ENCODE measurements at regions not wholly inside any gene's neighbourhood (a gene's known extent, or its start where the extent isn't known, plus 50 kb on each side); places are given as distances from the start of the nearest gene placed in this dataset.

GRCh38 chr11:80103142-80103859 is 662.5 kb upstream of the TENM4 start:
- ChIA-PET POLR2A (interaction anchor here (1.2 kb wide), 1 partner anchor 206 kb away, joined by 8 read pairs; no protein-coding TSS in a partner anchor), CTCF (interaction anchor here (0.6 kb wide), 1 partner anchor 52 kb away, joined by 6 read pairs; no protein-coding TSS in a partner anchor)
- peak; percentile 79 for DNase-seq (ENCODE audit: low read depth, low spot score)
- Histone ChIP-seq H3K27ac (ENCODE audit: low read depth, low read length) (peak overlapping the region; percentile 54), H3K9me3 (ENCODE audit: control insufficient read depth, insufficient read depth, low read length) (no peaks in the 10 kb centered on the region), H3K4me3 (ENCODE audit: low read depth, low read length) (no peak overlapping the region), H3K27me3 (ENCODE audit: control insufficient read depth, insufficient read depth, low read length) (no peaks in the 10 kb centered on the region)
- no peak for TF ChIP-seq CTCF (IDR thresholded peaks at IDR 0.05; ENCODE audit: low read depth, low read length)

- no peak for DNase-seq (ENCODE audit: low read depth, low spot score)
- CTCF ChIA-PET = no interaction called here
- no peak overlapping the region for H3K4me3 ChIP-seq (ENCODE audit: low read depth, low read length)
- no peak overlapping the region for H3K27ac ChIP-seq (ENCODE audit: low read depth, low read length)
- H3K27me3 ChIP-seq (ENCODE audit: control insufficient read depth, insufficient read depth, low read length) = no peaks in the 10 kb centered on the region
- TF ChIP-seq CTCF (IDR thresholded peaks at IDR 0.05; ENCODE audit: low read depth, low read length) = no peak
- no peaks in the 10 kb centered on the region for H3K9me3 ChIP-seq (ENCODE audit: control insufficient read depth, insufficient read depth, low read length)
- POLR2A ChIA-PET = no interaction called here
These were observed 656.3 kb upstream of the TENM4 start for GRCh38 chr11:80097146-80097545.

DNA sequence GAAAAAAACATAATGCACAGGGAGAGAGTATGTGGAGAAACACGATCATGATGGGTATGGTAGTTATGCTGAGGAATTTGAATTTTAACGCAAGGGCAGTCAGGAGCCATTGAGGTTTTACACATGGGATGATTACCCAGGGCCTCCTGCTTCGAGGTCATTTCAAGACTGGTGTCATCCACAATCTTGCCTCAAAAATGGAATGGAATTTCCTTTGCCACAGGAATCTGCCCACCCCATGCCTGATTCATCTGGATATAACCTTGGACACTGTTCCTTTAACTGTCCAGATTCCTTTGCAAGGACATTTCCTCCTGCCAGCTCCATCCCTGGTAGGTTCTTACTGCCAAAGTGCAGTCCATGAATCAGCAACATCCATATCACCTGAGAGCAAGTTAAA is 655.9 kb upstream of the TENM4 start:
- peak; percentile 26 for DNase-seq (ENCODE audit: low read depth, low spot score)
- TF ChIP-seq CTCF (IDR thresholded peaks at IDR 0.05; ENCODE audit: low read depth, low read length) = no peak
- Histone ChIP-seq H3K4me3 (ENCODE audit: low read depth, low read length) (no peak overlapping the region), H3K27ac (ENCODE audit: low read depth, low read length) (peak overlapping the region; percentile 42), H3K9me3 (ENCODE audit: control insufficient read depth, insufficient read depth, low read length) (no peaks in the 10 kb centered on the region), H3K27me3 (ENCODE audit: control insufficient read depth, insufficient read depth, low read length) (no peaks in the 10 kb centered on the region)
- CTCF ChIA-PET = no interaction called here
- POLR2A ChIA-PET = no interaction called here

DNA sequence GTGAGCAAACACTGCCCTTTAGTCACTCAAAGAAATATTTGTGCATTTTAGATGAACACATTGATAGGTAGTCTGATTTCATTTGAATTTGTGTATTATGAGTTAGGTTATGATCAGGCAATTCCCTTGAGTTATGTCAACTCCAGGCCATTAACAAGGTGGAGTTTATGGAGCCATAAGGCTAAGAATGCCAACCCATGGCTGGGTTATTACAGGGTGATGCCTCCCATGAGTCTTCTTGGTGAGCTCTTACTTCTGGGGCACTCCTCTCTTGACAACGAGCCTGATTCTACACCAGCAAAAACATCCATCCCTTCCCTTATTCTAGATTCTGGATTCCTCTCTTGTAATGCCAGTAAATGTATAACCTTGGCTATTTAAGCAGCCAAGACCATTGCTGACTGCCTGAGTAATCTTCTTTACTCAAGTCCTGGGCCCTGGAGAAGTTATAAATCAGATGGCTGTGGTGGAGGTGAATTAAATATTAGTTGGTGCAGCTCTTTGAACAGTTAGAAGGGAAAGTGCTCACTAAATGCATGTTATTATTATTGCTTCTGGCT is 645.7 kb upstream of the TENM4 start:
- ChIA-PET POLR2A (no interaction called here), CTCF (no interaction called here)
- no peak overlapping the region for H3K4me3 ChIP-seq (ENCODE audit: low read depth, low read length)
- TF ChIP-seq CTCF (IDR thresholded peaks at IDR 0.05; ENCODE audit: low read depth, low read length) = no peak
- no peak for DNase-seq (ENCODE audit: low read depth, low spot score)
- no peaks in the 10 kb centered on the region for H3K27me3 ChIP-seq (ENCODE audit: control insufficient read depth, insufficient read depth, low read length)
- H3K9me3 ChIP-seq (ENCODE audit: control insufficient read depth, insufficient read depth, low read length) = no peaks in the 10 kb centered on the region
- H3K27ac ChIP-seq (ENCODE audit: low read depth, low read length) = no peak overlapping the region

DNA sequence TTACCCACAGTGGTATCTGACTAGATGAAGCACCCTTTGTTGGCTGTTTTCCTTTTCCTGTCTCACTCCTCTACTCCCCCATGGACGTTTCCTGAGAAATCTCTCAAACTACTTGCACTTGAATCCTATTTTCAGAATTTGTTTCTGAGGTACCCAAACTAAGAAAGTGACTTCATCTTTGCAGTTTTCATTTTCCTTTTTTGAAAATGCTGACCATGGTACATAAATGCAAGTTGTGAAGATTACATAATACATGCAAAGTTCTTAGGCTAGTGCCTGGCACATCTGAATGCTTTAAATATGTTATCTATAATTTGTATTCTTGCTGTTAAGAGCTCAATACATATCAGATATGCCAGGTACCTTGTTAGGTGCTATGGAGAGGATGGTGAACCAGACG is 644.7 kb upstream of the TENM4 start:
- Histone ChIP-seq H3K27ac (ENCODE audit: low read depth, low read length) (no peak overlapping the region), H3K4me3 (ENCODE audit: low read depth, low read length) (no peak overlapping the region), H3K27me3 (ENCODE audit: control insufficient read depth, insufficient read depth, low read length) (no peaks in the 10 kb centered on the region), H3K9me3 (ENCODE audit: control insufficient read depth, insufficient read depth, low read length) (no peaks in the 10 kb centered on the region)
- DNase-seq (ENCODE audit: low read depth, low spot score) = no peak
- TF ChIP-seq CTCF (IDR thresholded peaks at IDR 0.05; ENCODE audit: low read depth, low read length) = no peak
- POLR2A ChIA-PET = no interaction called here
- CTCF ChIA-PET = interaction anchor here (0.6 kb wide), 1 partner anchor 321 kb away, joined by 3 read pairs; no protein-coding TSS in a partner anchor
